ENCODE measurements at regions not wholly inside any gene's neighbourhood (a gene's known extent, or its start where the extent isn't known, plus 50 kb on each side); places are given as distances from the start of the nearest gene placed in this dataset.

DNA sequence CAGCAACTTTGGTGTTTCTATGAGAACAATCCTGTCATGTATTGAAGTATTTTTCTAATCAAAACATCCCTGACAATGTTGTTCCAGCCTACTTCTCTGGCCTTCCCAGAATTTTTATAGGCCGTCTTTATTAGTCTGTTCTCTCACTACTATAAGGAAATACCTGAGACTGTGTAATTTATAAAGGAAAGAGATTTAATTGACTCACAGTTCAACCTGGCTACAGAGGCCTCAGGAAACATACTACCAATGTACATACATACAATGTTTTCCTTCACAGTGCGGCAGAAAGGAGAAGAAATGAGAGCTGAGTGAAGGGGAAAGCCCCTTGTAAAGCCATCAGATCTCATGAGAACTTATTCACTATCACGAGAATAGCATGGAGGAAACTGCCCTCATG is 484.7 kb upstream of the PODXL start:
- TF ChIP-seq, protein P1, sequence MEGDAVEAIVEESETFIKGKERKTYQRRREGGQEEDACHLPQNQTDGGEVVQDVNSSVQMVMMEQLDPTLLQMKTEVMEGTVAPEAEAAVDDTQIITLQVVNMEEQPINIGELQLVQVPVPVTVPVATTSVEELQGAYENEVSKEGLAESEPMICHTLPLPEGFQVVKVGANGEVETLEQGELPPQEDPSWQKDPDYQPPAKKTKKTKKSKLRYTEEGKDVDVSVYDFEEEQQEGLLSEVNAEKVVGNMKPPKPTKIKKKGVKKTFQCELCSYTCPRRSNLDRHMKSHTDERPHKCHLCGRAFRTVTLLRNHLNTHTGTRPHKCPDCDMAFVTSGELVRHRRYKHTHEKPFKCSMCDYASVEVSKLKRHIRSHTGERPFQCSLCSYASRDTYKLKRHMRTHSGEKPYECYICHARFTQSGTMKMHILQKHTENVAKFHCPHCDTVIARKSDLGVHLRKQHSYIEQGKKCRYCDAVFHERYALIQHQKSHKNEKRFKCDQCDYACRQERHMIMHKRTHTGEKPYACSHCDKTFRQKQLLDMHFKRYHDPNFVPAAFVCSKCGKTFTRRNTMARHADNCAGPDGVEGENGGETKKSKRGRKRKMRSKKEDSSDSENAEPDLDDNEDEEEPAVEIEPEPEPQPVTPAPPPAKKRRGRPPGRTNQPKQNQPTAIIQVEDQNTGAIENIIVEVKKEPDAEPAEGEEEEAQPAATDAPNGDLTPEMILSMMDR (conservative IDR thresholded peaks at IDR 0.05; ENCODE audit: low read depth, low read length): no peak

DNA sequence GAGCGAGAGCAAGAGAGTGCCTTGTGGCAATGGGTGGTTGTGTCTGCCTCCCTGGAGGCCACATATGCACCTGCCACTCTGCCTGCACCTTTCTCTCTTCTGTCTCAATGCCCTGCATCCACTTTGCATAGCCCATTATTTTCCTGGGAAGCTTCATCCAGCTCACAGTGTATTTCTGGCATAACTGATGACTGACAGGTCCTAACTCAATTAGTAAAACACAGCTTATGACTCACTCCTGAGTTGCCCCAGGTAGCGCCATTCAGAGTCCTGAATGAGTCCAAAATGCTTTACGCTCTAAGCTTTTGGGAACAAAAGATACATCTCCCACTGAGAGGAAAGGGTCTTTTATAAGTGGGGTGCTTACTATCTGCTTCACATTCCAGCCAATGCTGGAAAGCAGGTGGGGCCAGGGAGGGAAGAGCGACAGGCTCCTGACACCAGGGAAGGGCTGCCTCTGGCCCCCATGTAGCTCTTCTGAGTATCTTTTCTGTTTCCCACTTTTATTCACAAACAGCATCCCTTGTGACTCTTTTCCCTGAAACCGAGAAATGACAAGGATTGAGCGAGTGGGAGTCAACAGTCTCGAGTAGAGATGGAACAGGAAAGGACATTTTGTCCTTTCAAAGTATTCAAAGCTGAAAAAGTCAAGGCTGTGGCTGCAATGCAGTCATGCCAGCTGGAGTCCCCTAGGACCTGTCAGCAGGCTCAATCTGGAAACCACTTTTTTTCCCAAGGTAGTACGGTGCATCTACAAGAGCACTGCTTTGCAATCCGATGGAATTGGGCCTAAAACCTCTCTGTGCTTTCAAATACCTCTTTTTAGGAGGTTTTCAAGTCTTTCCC is 479.3 kb upstream of the PODXL start:
- no peak overlapping the region for H3K9ac ChIP-seq

More for the DNA sequence above, 484.7 kb upstream of the PODXL start:
- Histone ChIP-seq H2AFZ (ENCODE audit: low read depth) (no peak overlapping the region), H4K20me1 (ENCODE audit: insufficient read depth) (no peaks in the 10 kb centered on the region), H3K79me2 (ENCODE audit: insufficient read depth, low read depth) (no peaks in the 10 kb centered on the region), H3K27ac (no peak overlapping the region), H3K4me1 (ENCODE audit: low read depth, poor library complexity, severe bottlenecking) (no peaks in the 10 kb centered on the region), H3K9ac (no peak overlapping the region), H3K36me3 (ENCODE audit: insufficient read depth) (no peaks in the 10 kb centered on the region), H3K27me3 (ENCODE audit: insufficient read depth, low read depth) (no peaks in the 10 kb centered on the region), H3K4me3 (IDR thresholded peaks at IDR 0.05; ENCODE audit: insufficient read depth, low read depth, low read length) (no peak overlapping the region), H3K4me2 (no peak overlapping the region)

GRCh38 chr7:132034748-132035416 is 478.5 kb upstream of the PODXL start:
- H3K36me3 ChIP-seq (ENCODE audit: insufficient read depth): no peaks in the 10 kb centered on the region
- no peak overlapping the region for H3K4me3 ChIP-seq (IDR thresholded peaks at IDR 0.05; ENCODE audit: insufficient read depth, low read depth, low read length)
- H3K9ac ChIP-seq: no peak overlapping the region

More for the DNA sequence above, 479.3 kb upstream of the PODXL start:
- no peak overlapping the region for H3K27ac ChIP-seq
- no peak overlapping the region for H3K4me2 ChIP-seq
- no peaks in the 10 kb centered on the region for H3K79me2 ChIP-seq (ENCODE audit: insufficient read depth, low read depth)
- H4K20me1 ChIP-seq (ENCODE audit: insufficient read depth): no peaks in the 10 kb centered on the region
- H3K4me1 ChIP-seq (ENCODE audit: low read depth, poor library complexity, severe bottlenecking): no peaks in the 10 kb centered on the region
- H3K36me3 ChIP-seq (ENCODE audit: insufficient read depth): no peaks in the 10 kb centered on the region
- TF ChIP-seq, protein P1 (conservative IDR thresholded peaks at IDR 0.05; ENCODE audit: low read depth, low read length): no peak
- H3K4me3 ChIP-seq (IDR thresholded peaks at IDR 0.05; ENCODE audit: insufficient read depth, low read depth, low read length): no peak overlapping the region
- H2AFZ ChIP-seq (ENCODE audit: low read depth): no peak overlapping the region
- no peaks in the 10 kb centered on the region for H3K27me3 ChIP-seq (ENCODE audit: insufficient read depth, low read depth)

GRCh38 chr7:132030883-132031282 is 474.5 kb upstream of the PODXL start:
- no peaks in the 10 kb centered on the region for H3K79me2 ChIP-seq (ENCODE audit: insufficient read depth, low read depth)
- no peak overlapping the region for H3K4me2 ChIP-seq
- H3K36me3 ChIP-seq (ENCODE audit: insufficient read depth): no peaks in the 10 kb centered on the region
- no peak overlapping the region for H3K27ac ChIP-seq
- no peak overlapping the region for H2AFZ ChIP-seq (ENCODE audit: low read depth)
- TF ChIP-seq, protein P1 (conservative IDR thresholded peaks at IDR 0.05; ENCODE audit: low read depth, low read length): no peak
- no peaks in the 10 kb centered on the region for H4K20me1 ChIP-seq (ENCODE audit: insufficient read depth)
- no peak overlapping the region for H3K9ac ChIP-seq
- H3K4me1 ChIP-seq (ENCODE audit: low read depth, poor library complexity, severe bottlenecking): no peaks in the 10 kb centered on the region
- H3K27me3 ChIP-seq (ENCODE audit: insufficient read depth, low read depth): no peaks in the 10 kb centered on the region
- H3K4me3 ChIP-seq (IDR thresholded peaks at IDR 0.05; ENCODE audit: insufficient read depth, low read depth, low read length): no peak overlapping the region

More at GRCh38 chr7:132034748-132035416, 478.5 kb upstream of the PODXL start:
- H3K4me2 ChIP-seq: no peak overlapping the region
- no peaks in the 10 kb centered on the region for H3K79me2 ChIP-seq (ENCODE audit: insufficient read depth, low read depth)
- H3K4me1 ChIP-seq (ENCODE audit: low read depth, poor library complexity, severe bottlenecking): no peaks in the 10 kb centered on the region
- no peaks in the 10 kb centered on the region for H4K20me1 ChIP-seq (ENCODE audit: insufficient read depth)
- no peaks in the 10 kb centered on the region for H3K27me3 ChIP-seq (ENCODE audit: insufficient read depth, low read depth)
- H2AFZ ChIP-seq (ENCODE audit: low read depth): no peak overlapping the region
- no peak overlapping the region for H3K27ac ChIP-seq
- TF ChIP-seq, protein P1 (conservative IDR thresholded peaks at IDR 0.05; ENCODE audit: low read depth, low read length): no peak
